Activated B cell treated with CpG ODN at 0.5 μM for 24 hours (primary cell): ENCODE measurements at regions not wholly inside any gene's neighbourhood (a gene's known extent, or its start where the extent isn't known, plus 50 kb on each side); places are given as distances from the start of the nearest gene placed in this dataset.

Experiments
- ATAC-seq: fragments of 200-7000 bp; cut with Tn5 transposase; one replicate; pipeline ENCODE4 v1.10.0; 2021; ENCODE audit warnings: low read depth, mild to moderate bottlenecking, moderate library complexity
- CTCF ChIA-PET: fragments of 350-600 bp; sonication (Branson Sonifier 250); formaldehyde crosslinking; loops from one replicate; lab custom pipeline; 2021; ENCODE audit warnings: antibody characterized with exemption; lab: Charles Lee
- POLR2A ChIA-PET: fragments of 350-600 bp; sonication (Branson Sonifier 250); formaldehyde crosslinking; loops from one replicate; lab custom pipeline; 2021; ENCODE audit warnings: antibody characterized with exemption; lab: Charles Lee
- DNase-seq: peaks from one replicate; pipeline ENCODE4 v3.0.0; 2022
- H3K27ac Mint-ChIP-seq: one replicate; pipeline ENCODE4 v1.8.0; 2020; ENCODE audit warnings: mixed read lengths
- H3K27me3 Mint-ChIP-seq: one replicate; pipeline ENCODE4 v1.8.0; 2021; ENCODE audit warnings: mixed read lengths
- H3K36me3 Mint-ChIP-seq: one replicate; pipeline ENCODE4 v1.8.0; 2021; ENCODE audit warnings: low read depth, mixed read lengths
- H3K4me1 Mint-ChIP-seq: one replicate; pipeline ENCODE4 v1.8.0; 2021; ENCODE audit warnings: mixed read lengths
- H3K4me3 Mint-ChIP-seq: one replicate; pipeline ENCODE4 v1.8.0; 2020; ENCODE audit warnings: mild to moderate bottlenecking, mixed read lengths
- H3K9me3 Mint-ChIP-seq: one replicate; pipeline ENCODE4 v1.8.0; 2020; ENCODE audit warnings: mixed read lengths
- CTCF ChIP-seq: fragments of 200-600 bp; IDR thresholded peaks from one replicate; pipeline ENCODE4 v1.8.0; 2022; ENCODE audit warnings: antibody characterized with exemption, mild to moderate bottlenecking
- intact Hi-C: fragments of 100-400 bp; cut with micrococcal nuclease; formaldehyde crosslinking; loops from one replicate; pipeline ENCODE4 v1.15.1; 2024

DNA sequence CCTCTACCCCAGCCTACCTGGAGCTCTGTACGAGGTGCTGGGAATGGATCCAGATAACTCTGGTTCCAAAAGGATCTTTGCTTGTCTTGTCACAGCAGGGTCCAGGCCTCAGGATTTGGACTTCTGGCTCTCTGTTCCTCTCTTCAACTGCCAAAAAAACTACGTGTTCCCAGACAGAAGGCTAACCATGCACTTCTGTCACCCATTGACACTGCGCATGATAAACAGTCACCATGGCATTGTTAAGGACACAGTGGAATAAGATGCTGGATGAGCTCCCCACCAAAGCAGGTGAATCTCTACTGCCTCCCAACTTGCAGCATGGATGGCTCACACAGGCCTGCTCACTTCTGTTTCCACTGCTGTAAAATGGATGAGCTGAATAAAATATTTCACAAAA lies 637.9 kb downstream of the TNS3 start:
- Mint-ChIP-seq H3K9me3 (no peaks in the 10 kb centered on the region), H3K27ac (no peak overlapping the region), H3K36me3 (no peaks in the 10 kb centered on the region), H3K27me3 (no peaks in the 10 kb centered on the region), H3K4me3 (no peak overlapping the region), H3K4me1 (no peaks in the 10 kb centered on the region)
- CTCF ChIA-PET: no interaction called here
- no peak for ATAC-seq
- intact Hi-C loops: no loop called here
- POLR2A ChIA-PET: no interaction called here
- TF ChIP-seq CTCF: no peak
- DNase-seq: no peak

DNA sequence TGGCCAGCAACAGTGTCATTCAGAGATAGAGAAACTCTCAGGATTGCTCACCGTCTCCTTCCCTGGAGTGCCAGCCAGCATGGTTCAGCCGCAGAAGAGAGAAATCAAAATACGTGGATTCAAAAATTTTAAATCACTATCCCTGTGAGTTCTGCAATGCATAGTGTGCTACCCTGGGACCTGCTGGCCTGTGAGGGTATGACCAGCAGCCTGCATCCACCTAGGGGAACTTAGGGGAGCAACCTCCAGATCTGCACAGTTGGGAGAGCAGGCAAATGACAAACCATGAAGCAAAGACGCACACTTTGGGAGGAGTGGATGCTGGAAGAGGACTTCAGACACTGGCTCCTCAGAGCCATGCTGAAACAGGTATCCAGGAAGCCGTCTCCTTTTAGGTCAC lies 639.3 kb downstream of the TNS3 start:
- ChIA-PET CTCF (no interaction called here), POLR2A (no interaction called here)
- no peak overlapping the region for H3K4me3 Mint-ChIP-seq
- ATAC-seq: no peak
- H3K27ac Mint-ChIP-seq: no peak overlapping the region
- no peaks in the 10 kb centered on the region for H3K36me3 Mint-ChIP-seq
- no peaks in the 10 kb centered on the region for H3K27me3 Mint-ChIP-seq
- DNase-seq: no peak
- intact Hi-C loops: no loop called here
- H3K9me3 Mint-ChIP-seq: no peaks in the 10 kb centered on the region
- TF ChIP-seq CTCF: no peak
- no peaks in the 10 kb centered on the region for H3K4me1 Mint-ChIP-seq

DNA sequence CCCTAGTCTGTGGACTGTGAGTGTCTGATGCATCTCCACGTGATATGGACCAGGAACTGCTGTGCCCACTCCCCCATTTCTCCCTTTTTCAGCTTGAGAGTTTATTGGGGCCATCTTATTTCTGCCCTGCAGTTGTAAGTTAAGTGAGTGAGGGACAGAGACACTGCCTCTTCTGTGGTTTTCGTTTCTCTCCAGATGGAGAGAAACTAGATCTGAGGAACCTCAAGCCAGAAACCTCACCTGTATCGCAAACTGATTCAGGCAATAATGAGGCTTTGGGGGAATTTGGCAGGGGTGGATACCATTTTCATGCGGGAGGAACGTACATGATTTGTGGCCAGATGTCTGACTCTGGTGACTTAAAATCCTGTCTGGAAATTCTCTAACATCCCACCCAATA lies 641.7 kb downstream of the TNS3 start:
- intact Hi-C loops: no loop called here
- no peaks in the 10 kb centered on the region for H3K9me3 Mint-ChIP-seq
- CTCF ChIA-PET: no interaction called here
- POLR2A ChIA-PET: no interaction called here
- no peaks in the 10 kb centered on the region for H3K36me3 Mint-ChIP-seq
- DNase-seq (no peak), ATAC-seq (no peak)
- TF ChIP-seq CTCF: no peak
- H3K4me3 Mint-ChIP-seq: no peak overlapping the region
- H3K4me1 Mint-ChIP-seq: no peaks in the 10 kb centered on the region
- no peaks in the 10 kb centered on the region for H3K27me3 Mint-ChIP-seq
- H3K27ac Mint-ChIP-seq: no peak overlapping the region

DNA sequence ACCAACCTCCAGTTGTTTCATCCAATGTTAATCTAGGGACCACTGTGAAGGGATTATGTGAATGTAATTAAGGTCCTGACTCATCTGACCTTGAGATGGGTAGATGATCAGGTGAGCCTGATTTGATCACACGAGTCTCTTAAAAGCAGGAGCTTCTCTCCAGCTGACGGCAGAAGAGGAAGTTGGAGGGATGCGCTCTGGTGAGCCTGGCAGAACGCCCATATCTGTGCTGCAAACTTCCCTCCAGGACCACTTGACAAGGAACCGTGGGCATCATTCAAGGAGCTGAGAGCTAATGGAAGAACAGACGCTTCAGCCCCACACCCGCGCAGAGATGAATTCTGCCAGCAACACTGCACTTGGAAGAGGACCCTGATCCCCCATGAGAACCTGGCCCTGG lies 642.4 kb downstream of the TNS3 start:
- Mint-ChIP-seq H3K27me3 (no peaks in the 10 kb centered on the region), H3K9me3 (no peaks in the 10 kb centered on the region), H3K4me1 (no peaks in the 10 kb centered on the region), H3K27ac (no peak overlapping the region), H3K4me3 (no peak overlapping the region), H3K36me3 (no peaks in the 10 kb centered on the region)
- ChIA-PET POLR2A (no interaction called here), CTCF (no interaction called here)
- no peak for DNase-seq
- no peak for TF ChIP-seq CTCF
- intact Hi-C loops: no loop called here
- ATAC-seq: no peak

- POLR2A ChIA-PET: no interaction called here
- no peaks in the 10 kb centered on the region for H3K9me3 Mint-ChIP-seq
- no peaks in the 10 kb centered on the region for H3K27me3 Mint-ChIP-seq
- ATAC-seq: no peak
- CTCF ChIA-PET: no interaction called here
- DNase-seq: no peak
- no peaks in the 10 kb centered on the region for H3K36me3 Mint-ChIP-seq
- no peaks in the 10 kb centered on the region for H3K4me1 Mint-ChIP-seq
- no peak overlapping the region for H3K27ac Mint-ChIP-seq
- H3K4me3 Mint-ChIP-seq: no peak overlapping the region
- intact Hi-C loops: no loop called here
- no peak for TF ChIP-seq CTCF
Observed at GRCh38 chr7:46939089-46939488, 642.8 kb downstream of the TNS3 start.
